GM12891 (cell line): ENCODE measurements at regions not wholly inside any gene's neighbourhood (a gene's known extent, or its start where the extent isn't known, plus 50 kb on each side); places are given as distances from the start of the nearest gene placed in this dataset.

Source experiments
- PAX5 ChIP-seq: IDR thresholded peaks from 2 replicates; pipeline ENCODE4 v1.6.1; 2011; ENCODE audit warnings: low read length, moderate library complexity, mild to moderate bottlenecking; ENCODE audit not compliant: insufficient read depth, severe bottlenecking
- POLR2A ChIP-seq: IDR thresholded peaks from 2 replicates; pipeline ENCODE4 v1.6.1; 2011; ENCODE audit warnings: low read depth, low read length, control low read depth
- POLR2AphosphoS5 ChIP-seq: IDR thresholded peaks from 2 replicates; pipeline ENCODE4 v1.6.1; 2011; ENCODE audit warnings: low read depth, low read length, control low read depth
- POU2F2 ChIP-seq: IDR thresholded peaks from 2 replicates; pipeline ENCODE4 v1.6.1; 2011; ENCODE audit warnings: low read depth, mild to moderate bottlenecking, control low read depth, low read length, moderate library complexity
- SPI1 ChIP-seq: IDR thresholded peaks from 2 replicates; pipeline ENCODE4 v1.6.1; 2011; ENCODE audit warnings: low read depth, low read length, control low read depth
- TAF1 ChIP-seq: IDR thresholded peaks from 2 replicates; pipeline ENCODE4 v1.6.1; 2011; ENCODE audit warnings: low read depth, low read length, control low read depth

- TF ChIP-seq POLR2A, result no peak
- no peak for TF ChIP-seq POLR2AphosphoS5
- no peak for TF ChIP-seq TAF1
- no peak for TF ChIP-seq PAX5
- TF ChIP-seq SPI1, result no peak
- no peak for TF ChIP-seq POU2F2
Measured at GRCh38 chr1:114272593-114272992, 118.9 kb upstream of the SYT6 start.
